GM21786 (cell line): ENCODE measurements at regions not wholly inside any gene's neighbourhood (a gene's known extent, or its start where the extent isn't known, plus 50 kb on each side); places are given as distances from the start of the nearest gene placed in this dataset.

Experiments
- ATAC-seq: cut with Tn5 transposase; IDR thresholded peaks from one replicate; pipeline ENCODE4 v1.9.1; 2021; ENCODE audit not compliant: unreplicated experiment

DNA sequence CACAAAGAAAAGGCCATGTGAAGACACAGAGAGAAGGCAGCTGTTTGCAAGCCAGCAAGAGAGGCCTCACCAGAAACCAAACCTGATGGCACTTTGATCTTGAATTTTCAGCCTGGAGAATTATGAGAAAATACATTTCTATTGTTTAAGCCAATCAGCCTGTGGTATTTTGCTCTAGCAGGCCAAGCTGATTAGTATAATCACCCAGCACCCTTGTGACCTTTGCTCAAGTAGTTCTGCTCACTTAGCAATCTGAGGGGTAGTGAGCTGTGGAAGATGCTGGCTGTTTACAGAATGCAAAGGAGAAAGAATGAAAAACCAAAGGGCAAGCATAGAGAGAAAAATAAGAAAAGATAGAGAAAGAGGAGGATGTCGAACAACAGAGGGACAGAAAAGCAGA, 396.4 kb upstream of the BOD1L1 start:
- ATAC-seq, result no peak

DNA sequence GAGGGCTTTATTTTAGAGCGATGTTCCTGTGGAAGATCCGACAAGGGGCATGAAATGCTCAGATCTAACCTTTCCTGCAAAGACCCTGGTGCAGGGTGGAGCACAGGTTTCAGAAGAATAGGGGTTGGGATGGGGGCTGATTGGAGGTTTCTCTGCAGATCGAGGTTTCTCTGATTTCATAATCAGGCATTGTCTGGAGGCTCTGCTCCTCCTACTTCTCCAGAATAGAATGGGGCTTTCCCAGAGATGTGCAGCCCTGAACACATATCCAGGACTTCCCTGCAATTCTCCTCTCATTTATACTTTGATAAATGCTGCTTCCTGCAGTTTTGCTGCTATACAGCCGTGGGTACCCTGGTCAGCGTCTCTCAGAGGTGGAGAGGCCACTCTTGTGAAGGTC, 397.6 kb upstream of the BOD1L1 start:
- ATAC-seq, result no peak

DNA sequence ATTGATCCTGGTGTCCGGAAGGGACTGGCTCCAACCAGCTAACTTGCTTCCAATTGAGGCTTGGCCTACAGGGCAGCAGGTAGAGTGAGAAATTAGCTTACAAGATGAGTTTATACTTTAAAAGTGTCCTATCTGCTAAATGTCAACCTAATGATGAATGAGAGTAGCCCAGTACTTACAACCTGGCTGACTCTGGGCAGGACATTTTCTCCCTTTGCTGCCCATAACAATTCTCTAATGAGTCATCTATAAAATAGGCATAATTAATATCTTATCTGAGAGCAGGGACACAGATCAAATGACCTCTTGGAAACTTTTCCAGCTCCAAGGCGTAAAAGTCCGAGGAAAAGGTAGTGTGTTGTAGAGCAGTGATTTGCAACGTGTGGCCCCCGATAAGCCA, 398.4 kb upstream of the BOD1L1 start:
- no peak for ATAC-seq

DNA sequence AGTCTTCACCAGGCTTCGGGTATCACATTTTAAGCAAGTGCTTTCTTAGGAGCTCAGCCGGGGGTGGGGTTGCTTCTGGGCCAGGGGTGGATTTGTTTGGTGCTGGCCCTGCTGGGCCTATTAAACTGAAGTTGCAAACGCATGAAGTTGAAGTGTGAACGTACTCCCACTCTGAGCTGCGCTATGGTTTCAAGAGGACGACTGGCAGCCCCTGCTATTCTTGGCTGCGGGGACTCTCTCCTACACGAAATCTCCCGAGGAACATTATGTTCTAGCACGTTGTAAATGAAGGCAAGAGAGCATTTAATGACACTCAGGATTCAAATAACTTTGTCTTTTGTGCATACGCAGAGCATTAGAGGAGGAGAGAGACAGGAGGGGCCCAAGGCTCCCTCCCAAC, 401.3 kb upstream of the BOD1L1 start:
- ATAC-seq, result no peak

DNA sequence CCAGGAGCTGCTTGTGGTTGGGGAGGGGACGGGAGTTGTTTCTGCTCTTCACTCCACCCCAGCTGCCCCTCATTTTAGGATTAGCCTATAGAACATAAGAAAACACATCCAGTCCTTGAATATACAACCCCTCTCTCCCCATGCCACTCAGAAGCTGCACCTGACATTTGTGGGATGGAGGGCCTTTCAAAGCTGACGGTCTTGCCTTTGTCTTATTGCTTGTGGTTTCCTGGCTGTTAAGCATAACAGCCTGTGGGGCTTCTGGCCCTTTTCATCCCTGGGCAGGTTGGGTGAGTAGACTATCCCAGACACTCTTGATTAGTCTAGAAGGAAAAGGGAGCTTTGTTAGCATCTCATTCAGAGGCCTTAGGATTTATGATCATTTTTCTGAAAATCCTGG, 407.6 kb upstream of the BOD1L1 start:
- ATAC-seq, result no peak

DNA sequence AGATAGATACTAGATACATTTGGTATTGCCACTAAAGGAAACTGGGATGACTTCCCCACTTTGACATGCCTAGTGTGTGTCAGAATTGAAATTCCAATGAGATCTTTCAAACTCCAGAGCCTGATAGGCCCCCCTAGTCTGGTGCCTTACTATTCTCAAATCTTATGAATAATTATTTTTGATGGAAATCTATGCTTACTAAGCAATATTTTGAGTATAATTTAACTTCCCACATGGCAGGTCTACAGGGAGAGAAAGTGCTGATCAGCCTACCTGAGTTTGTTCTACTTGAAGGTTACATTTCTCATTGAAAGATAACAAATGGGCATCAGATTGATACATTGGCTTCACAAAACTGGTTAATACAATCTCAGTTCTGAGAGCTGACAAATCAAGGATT, 415.7 kb upstream of the BOD1L1 start:
- no peak for ATAC-seq

DNA sequence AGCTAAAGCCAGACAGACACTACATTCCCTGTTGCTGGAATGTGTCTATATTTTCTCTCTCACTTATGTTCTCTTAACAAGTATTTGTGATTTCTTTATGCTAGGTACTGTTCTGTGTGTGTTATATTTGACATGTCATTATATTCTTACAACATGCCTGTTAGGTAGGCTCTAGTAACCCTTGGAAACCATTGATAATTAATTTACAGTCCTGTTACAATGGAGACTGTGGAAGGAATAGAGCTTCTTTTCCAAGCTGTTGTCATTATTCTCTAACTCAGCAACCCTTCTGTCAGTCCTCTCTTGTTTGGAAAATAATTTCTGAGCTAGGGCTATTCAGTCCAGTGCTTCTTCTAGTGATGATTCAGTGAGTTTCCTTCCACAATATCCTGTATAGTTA, 419.1 kb upstream of the BOD1L1 start:
- no peak for ATAC-seq

DNA sequence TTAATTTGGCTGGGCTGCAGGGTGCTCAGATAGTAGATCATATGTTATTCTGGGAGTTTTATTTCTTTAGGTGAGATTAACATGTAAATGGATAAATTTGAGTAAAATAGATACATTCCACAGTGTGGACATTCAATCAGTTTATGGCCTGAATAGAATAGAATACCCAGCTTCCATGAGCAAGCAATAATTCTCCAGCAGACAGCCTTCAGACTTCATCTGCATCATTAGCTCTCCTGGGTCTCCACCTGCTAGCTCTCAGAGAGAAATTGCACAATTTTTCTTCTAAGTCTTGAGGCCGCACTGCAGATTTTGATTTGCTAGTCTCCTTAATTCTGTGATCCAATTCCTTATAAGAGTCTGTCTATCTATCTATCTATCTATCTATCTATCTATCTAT, 420.3 kb upstream of the BOD1L1 start:
- ATAC-seq, result no peak

DNA sequence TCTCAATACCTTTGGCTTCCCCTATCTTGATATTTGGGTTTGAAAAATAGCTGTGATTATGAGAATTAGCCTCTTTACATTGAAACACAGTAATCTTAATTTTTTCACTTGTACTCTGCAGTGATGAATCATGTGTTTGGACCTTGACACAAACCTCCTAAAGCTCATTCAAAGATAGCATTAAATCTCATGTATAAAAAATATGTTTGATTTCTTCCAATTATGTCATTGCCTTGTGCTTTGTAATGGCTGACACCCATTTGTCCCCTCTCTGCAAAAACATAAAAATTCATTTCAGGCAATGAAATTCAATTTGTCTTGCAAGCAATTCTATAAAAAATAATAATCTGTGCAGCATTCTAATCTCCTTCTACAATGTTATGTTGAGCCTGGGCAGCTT, 422.4 kb upstream of the BOD1L1 start:
- no peak for ATAC-seq

DNA sequence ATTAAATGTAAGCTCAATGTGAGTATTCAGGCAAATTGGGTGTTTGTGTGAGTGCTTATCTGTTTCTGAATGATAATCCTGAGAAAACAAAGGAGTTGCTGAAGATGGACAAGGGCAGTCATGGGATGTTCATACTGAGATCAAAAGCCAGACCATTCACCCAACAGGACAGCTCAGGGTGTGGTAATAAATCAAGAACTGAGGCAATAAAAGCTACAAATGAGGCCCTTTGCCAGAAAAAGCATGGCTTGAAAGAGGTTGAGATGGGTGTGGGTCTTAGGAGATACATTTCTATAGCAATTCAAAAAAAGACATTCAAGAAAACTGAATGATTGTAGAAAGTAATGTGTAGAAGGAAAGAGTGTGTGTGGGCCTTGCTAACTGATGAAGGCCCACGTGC, 425.8 kb upstream of the BOD1L1 start:
- ATAC-seq, result no peak

DNA sequence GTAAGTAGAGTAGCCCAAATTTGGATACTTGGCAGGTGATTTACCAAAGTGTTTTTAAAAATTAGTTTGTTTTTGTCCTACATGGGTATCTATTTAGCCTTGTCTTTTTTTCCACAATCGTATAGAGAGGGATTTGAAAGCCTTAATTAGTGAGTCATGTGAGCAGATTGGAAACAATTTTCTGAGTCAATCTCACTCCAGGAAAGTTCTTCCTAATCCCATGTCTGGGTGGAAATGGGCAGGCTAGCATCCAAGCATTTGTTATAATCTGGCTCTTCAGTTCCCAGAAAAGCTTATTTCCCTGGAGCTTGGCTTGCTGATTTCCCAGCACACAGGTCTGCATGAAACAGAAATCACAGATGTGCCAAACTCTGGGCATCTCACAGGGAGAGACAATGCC, 426.9 kb upstream of the BOD1L1 start:
- no peak for ATAC-seq

DNA sequence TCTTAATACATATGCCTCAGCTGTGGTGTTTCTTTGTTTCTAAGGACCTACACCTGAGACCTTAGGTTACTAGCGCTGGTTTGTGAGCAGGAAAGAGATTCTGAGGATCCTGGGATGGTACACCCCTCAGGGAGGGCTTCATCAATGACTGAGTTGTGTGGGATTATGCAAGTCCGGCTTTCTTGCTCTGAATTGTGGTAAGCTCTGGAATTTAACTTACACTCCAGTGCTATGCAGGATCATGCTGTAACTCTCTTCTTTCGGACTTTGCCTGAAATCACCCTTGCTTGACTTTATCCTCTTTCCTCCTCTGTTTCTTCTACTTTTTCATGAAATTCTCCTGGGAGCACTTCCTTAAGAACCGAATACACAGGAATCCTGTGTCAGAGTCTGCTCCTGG, 431.5 kb upstream of the BOD1L1 start:
- ATAC-seq, result no peak

DNA sequence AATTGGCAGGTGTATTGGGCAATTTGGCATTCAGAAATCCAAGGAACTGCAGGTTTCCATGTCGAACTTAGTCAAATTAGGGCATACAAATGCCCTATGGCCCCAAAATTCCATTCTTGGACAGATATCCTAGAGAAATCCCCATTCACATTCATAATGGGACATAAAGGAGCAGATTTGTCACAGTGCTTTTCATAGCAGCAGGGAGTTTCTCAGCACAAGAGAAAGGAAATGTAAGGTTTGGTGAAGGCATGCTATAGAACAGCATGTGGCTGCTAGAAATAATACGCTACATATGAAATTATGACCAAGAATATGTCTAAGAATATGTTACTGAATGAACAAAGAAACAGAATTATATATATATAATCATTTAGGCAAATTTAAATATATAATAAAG, 437.5 kb upstream of the BOD1L1 start:
- no peak for ATAC-seq

DNA sequence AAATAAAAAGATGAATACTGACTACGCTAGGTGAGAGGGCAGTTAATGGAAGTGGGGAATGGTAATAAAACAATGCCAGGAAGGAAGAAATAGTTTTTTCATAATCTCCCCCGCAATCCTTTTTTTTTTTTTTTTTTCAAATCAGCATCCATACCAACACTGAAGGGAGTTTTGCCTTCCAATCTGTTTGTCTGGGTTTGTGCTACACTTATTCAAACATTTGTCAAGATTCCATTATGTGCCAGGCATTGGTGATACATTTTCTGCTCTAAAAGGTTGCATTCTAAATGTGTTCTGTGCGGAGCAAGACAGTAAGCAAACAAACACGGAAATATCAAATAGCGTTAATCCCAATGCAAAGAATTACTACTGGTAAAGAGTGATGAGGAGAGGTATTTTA, 437.9 kb upstream of the BOD1L1 start:
- ATAC-seq, result no peak

DNA sequence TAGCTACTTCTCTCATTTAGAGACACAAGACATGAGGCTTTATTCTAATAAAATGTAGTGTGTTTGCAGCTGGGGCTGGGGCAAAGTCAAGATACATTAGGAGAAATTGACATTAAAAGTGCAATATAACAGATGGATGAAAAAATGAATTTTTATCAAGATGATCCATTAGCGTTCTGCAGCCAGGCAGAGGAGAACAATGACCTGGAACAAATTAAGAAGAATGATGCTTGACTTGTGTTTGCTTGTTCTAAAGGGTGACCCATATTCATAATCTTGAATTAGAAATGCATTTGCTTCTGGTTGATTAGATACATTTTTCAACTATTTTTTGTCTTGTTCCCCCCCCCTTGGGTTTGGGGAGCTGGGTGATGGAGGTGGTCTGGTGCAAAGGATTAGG, 439.5 kb upstream of the BOD1L1 start:
- ATAC-seq, result no peak

DNA sequence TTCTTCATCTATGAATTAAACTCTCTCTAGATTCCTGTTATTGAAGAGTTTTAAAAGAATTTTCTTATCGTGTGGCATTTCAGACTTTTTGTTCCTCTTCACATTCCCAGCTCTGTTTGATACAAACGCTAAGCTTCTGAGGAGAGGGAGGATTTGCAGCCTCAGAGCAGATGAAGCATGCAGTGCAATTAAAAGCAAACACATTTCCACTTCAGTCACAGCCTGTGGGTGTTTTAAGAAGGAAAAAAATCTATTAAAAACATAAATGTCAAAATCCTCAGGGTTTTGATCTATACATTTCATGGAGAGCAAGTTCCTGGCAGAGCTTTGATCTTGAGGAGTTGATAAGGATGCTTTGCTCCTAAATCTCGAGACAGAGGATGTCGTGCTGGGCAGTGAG, 442.4 kb upstream of the BOD1L1 start:
- ATAC-seq, result no peak

DNA sequence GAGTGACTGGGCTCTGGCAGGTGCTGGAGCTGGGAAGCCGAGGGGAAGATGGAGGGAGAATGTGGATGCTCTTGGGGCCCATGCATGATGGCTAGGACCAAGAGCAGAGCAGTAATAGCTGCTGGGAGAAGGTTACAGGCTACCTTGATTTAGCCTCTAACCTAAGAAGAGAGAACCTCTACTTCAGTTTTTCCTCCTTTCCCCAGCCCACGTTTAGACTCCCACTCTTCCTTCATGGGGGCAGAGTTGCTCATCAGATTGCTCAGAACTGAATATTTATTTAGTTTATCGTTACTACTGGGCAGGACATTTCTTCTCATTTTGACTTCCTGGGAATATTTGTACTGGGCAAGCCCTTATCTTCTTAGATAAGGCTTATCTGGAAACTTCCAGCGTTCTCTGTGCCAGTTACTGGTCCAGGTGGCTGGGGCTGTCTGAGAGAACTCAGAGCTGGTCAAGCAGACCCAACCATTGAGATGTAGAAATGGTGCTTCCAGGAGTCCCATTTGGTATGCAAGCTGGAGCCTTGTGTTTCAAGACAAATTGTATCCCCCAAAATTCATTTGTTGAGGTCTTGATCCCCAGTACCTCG, 442.9 kb upstream of the BOD1L1 start:
- no peak for ATAC-seq

DNA sequence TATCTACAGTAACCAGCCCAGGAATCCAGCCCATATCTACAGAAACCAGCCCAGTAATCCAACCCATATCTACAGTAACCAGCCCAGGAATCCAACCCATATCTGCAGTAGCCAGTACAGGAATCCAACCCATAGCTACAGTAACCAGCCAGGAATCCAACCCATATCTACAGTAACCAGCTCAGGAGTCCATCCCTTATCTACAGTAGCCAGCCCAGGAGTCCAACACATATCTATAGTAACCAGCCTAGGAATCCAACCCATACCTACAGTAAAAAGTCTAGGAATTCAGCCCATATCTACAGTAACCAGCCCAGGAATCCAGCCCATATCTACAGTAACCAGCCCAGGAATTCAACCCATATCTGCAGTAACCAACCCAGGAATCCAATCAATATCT, 445.0 kb upstream of the BOD1L1 start:
- no peak for ATAC-seq

DNA sequence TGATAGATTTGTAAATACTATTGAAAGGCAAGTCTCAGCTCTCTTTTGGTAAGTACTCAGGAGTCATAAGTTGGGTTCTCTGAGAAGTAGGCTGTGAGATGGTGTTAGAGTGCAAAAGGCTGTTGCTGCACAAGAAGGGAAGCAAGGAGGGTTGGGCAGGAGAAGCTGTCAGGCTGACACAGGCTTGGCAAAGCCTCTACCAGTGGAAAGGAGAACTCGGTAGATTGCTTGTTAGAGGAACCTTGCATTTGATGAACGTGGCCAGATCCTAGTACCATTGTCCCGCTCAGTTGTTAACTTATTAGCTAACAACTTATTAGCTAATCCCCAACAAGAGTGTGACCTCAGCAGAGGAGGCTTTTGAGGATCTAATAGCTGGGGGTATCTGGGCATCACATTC, 449.3 kb upstream of the BOD1L1 start:
- ATAC-seq, result no peak

DNA sequence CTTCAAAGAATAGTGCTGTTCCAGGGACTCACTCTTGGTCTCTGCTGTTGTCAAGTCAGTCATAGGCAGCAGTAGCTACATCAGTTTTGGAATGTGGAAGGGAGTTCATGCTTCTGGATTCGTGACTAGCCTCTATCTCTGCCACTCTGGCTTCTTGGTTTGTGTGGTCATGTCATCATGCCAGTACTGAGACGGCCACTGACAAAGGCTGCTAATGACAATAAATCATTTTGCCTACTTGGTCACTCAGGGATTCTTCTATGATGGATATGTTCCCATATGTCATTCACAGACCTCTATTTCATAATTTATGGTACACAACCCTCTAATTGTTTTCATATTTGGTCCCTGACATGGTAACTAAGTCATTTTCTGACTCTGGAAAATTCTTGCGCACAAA, 450.8 kb upstream of the BOD1L1 start:
- no peak for ATAC-seq

DNA sequence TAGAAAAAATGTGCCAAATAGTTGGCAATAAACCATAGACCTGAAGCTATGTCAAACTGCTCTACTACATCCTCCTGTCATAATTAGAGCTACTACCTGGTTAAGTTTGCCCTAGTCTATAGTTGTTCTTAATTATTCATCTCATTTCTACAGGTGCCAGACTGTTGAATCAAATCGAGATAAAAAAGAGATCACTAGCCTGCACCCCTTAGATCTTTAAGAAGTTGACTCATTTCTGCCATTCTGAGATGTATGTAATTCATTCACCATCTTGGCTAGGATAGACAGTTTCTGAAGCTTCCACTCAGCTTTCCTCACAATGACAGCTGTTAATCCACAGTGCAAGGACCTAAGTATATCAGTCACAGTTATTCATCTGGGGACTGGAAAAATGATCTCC, 452.1 kb upstream of the BOD1L1 start:
- no peak for ATAC-seq

DNA sequence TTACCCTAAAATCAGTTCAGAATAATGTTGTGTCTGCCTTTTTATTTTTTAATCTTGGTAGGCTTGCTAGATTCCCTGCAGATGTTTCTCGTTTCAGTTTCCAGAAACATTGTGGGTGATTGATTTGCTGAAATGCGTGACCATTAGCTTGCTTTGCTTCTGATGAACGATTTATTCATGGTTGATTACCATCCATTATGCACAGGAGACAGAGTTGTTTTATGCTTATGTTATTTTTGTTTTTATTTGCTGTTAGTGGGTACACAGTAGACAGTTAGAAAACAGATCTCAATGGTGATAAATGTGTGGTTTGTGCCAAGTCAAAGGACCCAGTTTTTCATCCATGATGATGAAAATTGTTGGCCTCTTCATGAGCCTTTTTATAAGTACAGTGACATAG, 455.6 kb upstream of the BOD1L1 start:
- no peak for ATAC-seq

DNA sequence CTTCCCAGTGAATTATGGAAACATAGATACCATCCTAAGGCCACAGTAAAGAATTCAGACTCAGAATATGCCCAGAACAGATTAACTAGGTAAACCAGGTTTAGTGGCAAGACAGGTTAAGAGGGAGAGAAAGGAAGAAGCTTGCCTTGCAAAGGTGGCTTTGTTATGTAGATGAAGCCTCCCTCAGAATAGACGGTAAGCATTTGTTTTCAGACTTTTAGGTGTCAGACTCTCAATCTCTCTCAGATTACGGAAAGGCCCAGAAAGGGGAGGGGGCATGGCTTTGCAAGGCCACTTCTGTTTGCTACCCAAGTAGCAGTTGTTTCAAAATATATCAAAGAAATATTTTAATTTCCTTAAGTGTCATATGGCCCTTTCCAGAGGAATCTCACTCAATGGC, 457.1 kb upstream of the BOD1L1 start:
- no peak for ATAC-seq

DNA sequence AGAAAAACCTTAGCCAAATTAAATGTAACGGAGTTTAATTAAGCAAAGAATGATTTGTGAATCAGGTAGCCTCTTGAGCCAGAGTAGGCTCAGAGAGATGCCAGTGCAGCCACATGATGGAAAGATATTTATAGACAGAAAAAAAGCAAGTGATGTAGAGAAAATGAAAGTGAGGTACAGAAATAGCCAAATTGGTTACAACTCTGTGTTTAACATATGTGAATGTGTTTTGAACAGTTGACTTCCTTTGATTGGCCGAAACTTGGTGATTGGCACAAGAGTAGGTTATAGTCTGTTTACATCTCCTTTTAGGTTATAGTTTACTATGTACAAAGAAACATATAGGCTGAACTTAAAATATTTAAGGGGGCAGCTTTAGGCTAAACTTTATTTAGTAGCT, 459.9 kb upstream of the BOD1L1 start:
- peak; percentile 90 for ATAC-seq
